SK-N-SH treated with all-trans-retinoic acid at 6 μM for 48 hours (cell line): ENCODE measurements at regions not wholly inside any gene's neighbourhood (a gene's known extent, or its start where the extent isn't known, plus 50 kb on each side); places are given as distances from the start of the nearest gene placed in this dataset.

Experiments
- ARNTL ChIP-seq: fragments of 450-650 bp; formaldehyde crosslinking; IDR thresholded peaks from 2 replicates; pipeline ENCODE4 v1.5.0; 2020; ENCODE audit warnings: low read depth, mild to moderate bottlenecking, moderate library complexity, borderline replicate concordance
- GLIS3 ChIP-seq: fragments of 250-450 bp; sonication (Bioruptor Pico); IDR thresholded peaks from 2 replicates; pipeline ENCODE4 v1.5.0; 2020; ENCODE audit warnings: mild to moderate bottlenecking, moderate library complexity
- PATZ1 ChIP-seq: fragments of 250-450 bp; sonication (Bioruptor Pico); IDR thresholded peaks from 2 replicates; pipeline ENCODE4 v1.8.0; 2020; ENCODE audit warnings: mild to moderate bottlenecking, moderate library complexity, borderline replicate concordance
- TOX ChIP-seq: fragments of 250-450 bp; sonication (Bioruptor Pico); IDR thresholded peaks from 2 replicates; pipeline ENCODE4 v1.8.0; 2021; ENCODE audit warnings: mild to moderate bottlenecking, moderate library complexity, borderline replicate concordance
- ZFP30 ChIP-seq: fragments of 450-650 bp; formaldehyde crosslinking; IDR thresholded peaks from 2 replicates; pipeline ENCODE4 v1.5.0; 2022; ENCODE audit warnings: mild to moderate bottlenecking, moderate library complexity

DNA sequence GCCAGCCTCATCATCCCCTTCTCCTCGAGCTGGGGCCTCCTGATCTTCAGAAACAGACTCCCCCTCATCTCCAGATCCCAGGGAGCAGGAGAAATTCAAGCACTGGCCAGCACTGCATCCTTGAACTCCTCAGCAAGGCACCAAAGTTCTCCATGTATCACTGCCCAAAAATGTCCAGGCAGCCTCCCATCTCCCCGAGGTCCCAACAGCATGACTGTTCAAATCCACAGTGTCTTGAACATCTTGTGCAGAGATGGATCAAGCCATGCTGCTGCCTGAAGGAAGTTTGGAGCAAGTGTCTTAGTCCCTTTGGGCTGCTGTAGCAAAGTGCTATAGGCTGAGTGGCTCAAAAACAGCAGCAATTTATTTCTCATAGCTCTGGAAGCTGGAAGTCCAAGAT, 115.5 kb upstream of the GALNT17 start:
- TF ChIP-seq ARNTL (CRISPR knock-in tag) (no peak), PATZ1 (no peak), ZFP30 (CRISPR knock-in tag) (no peak), TOX (CRISPR knock-in tag) (no peak), GLIS3 (CRISPR knock-in tag) (no peak)
